ENCODE measurements at regions not wholly inside any gene's neighbourhood (a gene's known extent, or its start where the extent isn't known, plus 50 kb on each side); places are given as distances from the start of the nearest gene placed in this dataset.

DNA sequence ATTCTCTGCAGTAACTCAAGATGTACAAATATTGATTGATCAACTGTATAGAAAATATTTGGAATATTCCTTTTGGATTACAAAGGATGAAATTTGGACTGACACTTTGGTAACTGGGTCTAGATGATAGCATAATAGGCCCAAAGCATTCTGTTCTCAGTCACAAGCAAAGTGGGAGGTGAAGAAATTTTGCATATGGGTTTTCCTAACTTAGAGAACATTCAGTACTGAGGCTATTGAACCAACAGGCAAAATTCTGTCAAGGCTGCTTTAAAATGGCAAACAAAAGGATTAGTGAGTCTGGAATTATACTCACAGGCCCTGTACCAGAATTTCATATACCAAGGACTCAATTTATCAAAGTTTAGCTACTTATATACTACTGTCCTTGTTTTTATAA is 1020.6 kb downstream of the TLE4 start:
- FAIRE-seq, result no peak

GRCh38 chr9:80586786-80587330 is 1015.1 kb downstream of the TLE4 start:
- DNase-seq (ENCODE audit: low read depth, low spot score) (no peak), FAIRE-seq (no peak)
- Histone ChIP-seq H3K4me2 (ENCODE audit: control insufficient read depth, extremely low read depth, insufficient read depth, low read depth, low read length) (no peak overlapping the region), H3K9me3 (ENCODE audit: control insufficient read depth, low read depth, low read length) (no peaks in the 10 kb centered on the region), H3K79me2 (ENCODE audit: control insufficient read depth, insufficient read depth, low read length) (no peaks in the 10 kb centered on the region), H2AFZ (ENCODE audit: control insufficient read depth, low read length) (no peak overlapping the region), H3K36me3 (ENCODE audit: control insufficient read depth in 2 of 2, extremely low read depth in 1 of 2, insufficient read depth in 2 of 2, low read length in 2 of 2) (no peaks in the 10 kb centered on the region), H3K9ac (ENCODE audit: control insufficient read depth, extremely low read depth, insufficient read depth, low read length) (no peak overlapping the region), H4K20me1 (ENCODE audit: control insufficient read depth, extremely low read depth, insufficient read depth, low read length) (no peaks in the 10 kb centered on the region), H3K27me3 (ENCODE audit: control insufficient read depth, extremely low read depth, insufficient read depth, low read length) (no peaks in the 10 kb centered on the region), H3K4me3 (ENCODE audit: control insufficient read depth in 2 of 3, extremely low read depth in 1 of 3, insufficient read depth in 2 of 3, low read depth in 1 of 3, low read length in 3 of 3) (no peak overlapping the region), H3K27ac (ENCODE audit: control insufficient read depth, insufficient read depth, low read length) (no peak overlapping the region), H3K4me1 (ENCODE audit: control insufficient read depth, extremely low read depth, insufficient read depth, low read length) (no peaks in the 10 kb centered on the region), H3K9me1 (ENCODE audit: control insufficient read depth, extremely low read depth, insufficient read depth, low read length) (no peaks in the 10 kb centered on the region)
- dilution Hi-C loops (cut with MboI; ENCODE audit: extremely low pct_ligation_motif_present, low sequenced_read_pairs), result no loop called here
- no peak for TF ChIP-seq EZH2 (IDR thresholded peaks at IDR 0.05; ENCODE audit: low read length)
- no peak for TF ChIP-seq CTCF (optimal IDR thresholded peaks at IDR 0.05 in 1 of 3, IDR thresholded peaks at IDR 0.05 in 1 of 3, conservative IDR thresholded peaks at IDR 0.05 in 1 of 3; ENCODE audit: extremely low read depth in 1 of 3, insufficient read depth in 2 of 3, low read length in 3 of 3)

More for the DNA sequence above, 1020.6 kb downstream of the TLE4 start:
- TF ChIP-seq CTCF (optimal IDR thresholded peaks at IDR 0.05 in 1 of 3, IDR thresholded peaks at IDR 0.05 in 1 of 3, conservative IDR thresholded peaks at IDR 0.05 in 1 of 3; ENCODE audit: extremely low read depth in 1 of 3, insufficient read depth in 2 of 3, low read length in 3 of 3) (no peak), EZH2 (IDR thresholded peaks at IDR 0.05; ENCODE audit: low read length) (no peak)
- no peaks in the 10 kb centered on the region for H3K4me1 ChIP-seq (ENCODE audit: control insufficient read depth, extremely low read depth, insufficient read depth, low read length)
- H3K36me3 ChIP-seq (ENCODE audit: control insufficient read depth in 2 of 2, extremely low read depth in 1 of 2, insufficient read depth in 2 of 2, low read length in 2 of 2), result no peaks in the 10 kb centered on the region
- H3K27ac ChIP-seq (ENCODE audit: control insufficient read depth, insufficient read depth, low read length), result no peak overlapping the region
- H3K9me3 ChIP-seq (ENCODE audit: control insufficient read depth, low read depth, low read length), result no peaks in the 10 kb centered on the region
- no peak overlapping the region for H2AFZ ChIP-seq (ENCODE audit: control insufficient read depth, low read length)
- H4K20me1 ChIP-seq (ENCODE audit: control insufficient read depth, extremely low read depth, insufficient read depth, low read length), result no peaks in the 10 kb centered on the region
- H3K4me3 ChIP-seq (ENCODE audit: control insufficient read depth in 2 of 3, extremely low read depth in 1 of 3, insufficient read depth in 2 of 3, low read depth in 1 of 3, low read length in 3 of 3), result no peak overlapping the region
- H3K79me2 ChIP-seq (ENCODE audit: control insufficient read depth, insufficient read depth, low read length), result no peaks in the 10 kb centered on the region
- H3K9ac ChIP-seq (ENCODE audit: control insufficient read depth, extremely low read depth, insufficient read depth, low read length), result no peak overlapping the region
- no peaks in the 10 kb centered on the region for H3K9me1 ChIP-seq (ENCODE audit: control insufficient read depth, extremely low read depth, insufficient read depth, low read length)
- H3K27me3 ChIP-seq (ENCODE audit: control insufficient read depth, extremely low read depth, insufficient read depth, low read length), result no peaks in the 10 kb centered on the region
- dilution Hi-C loops (cut with MboI; ENCODE audit: extremely low pct_ligation_motif_present, low sequenced_read_pairs), result no loop called here
- H3K4me2 ChIP-seq (ENCODE audit: control insufficient read depth, extremely low read depth, insufficient read depth, low read depth, low read length), result no peak overlapping the region
- DNase-seq (ENCODE audit: low read depth, low spot score), result no peak
